Ovary (tissue), 3 donors: ENCODE measurements at regions not wholly inside any gene's neighbourhood (a gene's known extent, or its start where the extent isn't known, plus 50 kb on each side); places are given as distances from the start of the nearest gene placed in this dataset.

Source experiments
- CTCF ChIP-seq, 3 donors: fragments of 450-650 bp in 2 of 3; fragments of 200-600 bp in 1 of 3; IDR thresholded peaks; one replicate each; pipeline versions ENCODE4 v1.5.1 to v1.8.0; 2016 to 2022; ENCODE audit warnings: antibody characterized with exemption in 3 of 3, mild to moderate bottlenecking in 1 of 3
- EP300 ChIP-seq: sonication (generic); formaldehyde crosslinking; IDR thresholded peaks from one replicate; pipeline ENCODE4 v1.6.1; 2017; ENCODE audit warnings: antibody characterized with exemption
- POLR2A ChIP-seq: fragments of 450-650 bp; IDR thresholded peaks from one replicate; pipeline ENCODE4 v1.6.1; 2017; ENCODE audit warnings: antibody characterized with exemption, mild to moderate bottlenecking, moderate library complexity
- donor health status: DM: no; HTN: no; CAD: no.

DNA sequence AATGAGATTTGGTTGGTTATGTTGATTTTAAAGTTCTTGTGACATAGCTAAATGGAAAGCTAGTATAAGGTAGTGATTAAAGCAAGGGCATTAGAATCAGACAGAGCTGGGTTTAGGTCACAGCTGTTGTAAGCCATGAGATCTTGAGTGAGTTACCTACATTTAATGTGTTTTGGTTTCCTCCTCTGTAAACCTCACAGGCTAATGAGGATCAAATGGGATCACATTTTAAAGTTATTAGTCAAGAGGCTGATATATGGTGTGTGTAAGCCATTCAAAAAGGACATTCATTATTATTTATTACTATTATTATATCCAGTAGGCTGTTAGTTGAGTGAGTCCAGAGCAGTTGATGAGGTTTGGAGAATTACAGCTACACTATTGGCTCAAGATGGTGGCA, 416.2 kb downstream of the IRS1 start:
- TF ChIP-seq CTCF (IDR thresholded peaks at IDR 0.05) (no peak), POLR2A (no peak), EP300 (no peak)
